Right lobe of liver (tissue), 6 donors: ENCODE measurements at regions not wholly inside any gene's neighbourhood (a gene's known extent, or its start where the extent isn't known, plus 50 kb on each side); places are given as distances from the start of the nearest gene placed in this dataset.

ENCODE experiments used
- ATAC-seq, 4 donors: fragments of 200-7000 bp; cut with Tn5 transposase; one replicate each; pipeline ENCODE4 v1.9.1; 2020; ENCODE audit warnings: mild to moderate bottlenecking in 4 of 4, moderate library complexity in 4 of 4
- DNase-seq, 3 donors: peaks; one replicate each; pipeline ENCODE4 v3.0.0-alpha.2; 2020
- H3K27ac ChIP-seq, 3 donors: fragments of 200-600 bp; one replicate each; pipeline ENCODE4 v1.8.0; 2022
- H3K27me3 ChIP-seq, 2 donors: fragments of 200-600 bp; one replicate each; pipeline ENCODE4 v1.8.0; 2022
- H3K36me3 ChIP-seq, 4 donors: fragments of 200-600 bp; sonication (generic) in 1 of 4; one replicate each; pipeline versions ENCODE4 v1.5.1 to v1.8.0; 2017 to 2022; ENCODE audit warnings: control low read depth in 1 of 4
- H3K4me1 ChIP-seq, 4 donors: fragments of 200-600 bp; sonication (generic) in 1 of 4; one replicate each; pipeline versions ENCODE4 v1.5.1 to v1.8.0; 2017 to 2022; ENCODE audit warnings: control low read depth in 1 of 4
- H3K4me3 ChIP-seq, 3 donors: fragments of 200-600 bp; one replicate each; pipeline ENCODE4 v1.8.0; 2022
- H3K9me3 ChIP-seq, 4 donors: fragments of 200-600 bp; sonication (generic) in 1 of 4; one replicate each; pipeline versions ENCODE4 v1.5.1 to v1.8.0; 2017 to 2022; ENCODE audit warnings: control low read depth in 1 of 4
- CTCF ChIP-seq, 4 donors: fragments of 200-600 bp in 3 of 4; fragments of 450-650 bp in 1 of 4; IDR thresholded peaks; one replicate each; pipeline versions ENCODE4 v1.5.1 to v1.8.0; 2016 to 2022; ENCODE audit warnings: antibody characterized with exemption in 4 of 4, mild to moderate bottlenecking in 2 of 4
- POLR2A ChIP-seq: fragments of 450-650 bp; IDR thresholded peaks from one replicate; pipeline ENCODE4 v1.6.1; 2017; ENCODE audit warnings: antibody characterized with exemption, mild to moderate bottlenecking
- WGBS: methylation state at CpG from one replicate; pipeline ENCODE4 v1.1.6; 2018; ENCODE audit warnings: low coverage, low lambda C conversion rate; ENCODE audit not compliant: insufficient coverage; ENCODE audit errors: missing lambda C conversion rate; 5-methylcytosine and 5-hydroxymethylcytosine counted together
- intact Hi-C, 2 donors: fragments of 100-400 bp; cut with DNase I; formaldehyde crosslinking; loops; one replicate each; pipeline versions ENCODE4 v1.11.2 to v1.14.1; 2022
- donor health status: DM: no; HTN: yes; CAD: no.
- donor health status: DM: no; HTN: no; CAD: no.
- donor health status: DM: no; HTN: no; CAD: no.
- donor health status: DM: no; HTN: yes; CAD: no.
- donor health status: DM: no; HTN: yes; CAD: no.

- DNase-seq (no peak), ATAC-seq (no peak)
- 46% methylated on average over 4 of the region's 4 CpGs for WGBS
- TF ChIP-seq CTCF (IDR thresholded peaks at IDR 0.05) (peak in 2 of 4 donors; percentile 21 to 26), POLR2A (no peak)
- Histone ChIP-seq H3K27me3 (no peaks in the 10 kb centered on the region), H3K4me1 (no peaks in the 10 kb centered on the region), H3K9me3 (no peaks in the 10 kb centered on the region), H3K36me3 (no peaks in the 10 kb centered on the region), H3K27ac (no peak overlapping the region), H3K4me3 (no peak overlapping the region)
- intact Hi-C loops: no loop called here
These were observed 172.4 kb downstream of the OXSM start for GRCh38 chr3:25962255-25962654.

- Histone ChIP-seq H3K4me3 (no peak overlapping the region), H3K36me3 (no peaks in the 10 kb centered on the region), H3K9me3 (no peaks in the 10 kb centered on the region), H3K27ac (no peak overlapping the region), H3K27me3 (no peaks in the 10 kb centered on the region), H3K4me1 (no peaks in the 10 kb centered on the region)
- intact Hi-C loops: no loop called here
- no peak for DNase-seq
- no peak for ATAC-seq
- WGBS: 5% methylated on average over 2 of the region's 2 CpGs
- TF ChIP-seq CTCF (IDR thresholded peaks at IDR 0.05): no peak
- TF ChIP-seq POLR2A: no peak
These were observed 174.3 kb downstream of the OXSM start for GRCh38 chr3:25964141-25964540.

GRCh38 chr3:25967385-25967784 is 177.5 kb downstream of the OXSM start:
- no peak for DNase-seq
- Histone ChIP-seq H3K4me3 (no peak overlapping the region), H3K27me3 (no peaks in the 10 kb centered on the region), H3K36me3 (no peaks in the 10 kb centered on the region), H3K4me1 (no peaks in the 10 kb centered on the region), H3K9me3 (no peaks in the 10 kb centered on the region), H3K27ac (no peak overlapping the region)
- ATAC-seq: no peak
- TF ChIP-seq CTCF (IDR thresholded peaks at IDR 0.05) (no peak), POLR2A (no peak)
- WGBS: 73% methylated on average over 5 of the region's 5 CpGs
- intact Hi-C loops: no loop called here

GRCh38 chr3:25971736-25972135 is 181.8 kb downstream of the OXSM start:
- DNase-seq (no peak), ATAC-seq (no peak)
- Histone ChIP-seq H3K36me3 (no peaks in the 10 kb centered on the region), H3K27me3 (no peaks in the 10 kb centered on the region), H3K27ac (no peak overlapping the region), H3K9me3 (no peaks in the 10 kb centered on the region), H3K4me1 (no peaks in the 10 kb centered on the region), H3K4me3 (no peak overlapping the region)
- TF ChIP-seq POLR2A (no peak), CTCF (IDR thresholded peaks at IDR 0.05) (no peak)
- intact Hi-C loops: no loop called here
- 15% methylated on average over 1 of the region's 2 CpGs for WGBS

- no peaks in the 10 kb centered on the region for H3K27me3 ChIP-seq
- intact Hi-C loops: no loop called here
- DNase-seq (no peak), ATAC-seq (no peak)
- WGBS: 8% methylated on average over 1 of the region's 1 CpG
- no peak overlapping the region for H3K4me3 ChIP-seq
- TF ChIP-seq CTCF (IDR thresholded peaks at IDR 0.05) (no peak), POLR2A (no peak)
- no peaks in the 10 kb centered on the region for H3K9me3 ChIP-seq
- no peak overlapping the region for H3K27ac ChIP-seq
- no peaks in the 10 kb centered on the region for H3K36me3 ChIP-seq
- no peaks in the 10 kb centered on the region for H3K4me1 ChIP-seq
These were observed 183.2 kb downstream of the OXSM start for GRCh38 chr3:25973122-25973521.
